ENCODE measurements at regions not wholly inside any gene's neighbourhood (a gene's known extent, or its start where the extent isn't known, plus 50 kb on each side); places are given as distances from the start of the nearest gene placed in this dataset.
A peak's percentile ranks its signal among the peaks of the same experiment; 100 is the strongest.
"Not testable (repeated sequence)": the region's sequence is repeated elsewhere in the genome, so short reads cannot be mapped to it uniquely, and the experiment has no call there.

DNA sequence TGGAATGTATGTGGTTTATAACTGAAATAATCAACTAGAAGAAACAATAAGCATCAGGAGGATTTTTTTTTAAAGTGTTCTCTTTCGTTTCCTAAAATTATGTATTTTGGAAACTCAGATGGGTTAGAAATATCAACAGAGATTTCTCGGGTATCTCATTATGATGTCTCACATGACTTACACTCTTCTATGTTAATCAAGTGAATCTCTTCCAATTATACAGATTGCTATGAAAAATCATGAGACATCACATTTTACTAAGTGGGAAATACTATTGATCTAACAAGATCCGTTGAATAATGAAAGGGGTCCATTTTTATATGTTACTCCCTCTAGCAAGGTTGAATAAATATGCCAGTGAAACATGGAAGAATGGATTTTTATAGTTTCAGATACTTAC lies 54.7 kb upstream of the NRIP1 start:
- Histone ChIP-seq H3K27ac (ENCODE audit: low read length) (no peak overlapping the region), H3K4me3 (ENCODE audit: low read length) (no peak overlapping the region), H3K27me3 (ENCODE audit: control insufficient read depth, insufficient read depth) (no peaks in the 10 kb centered on the region), H3K9me3 (ENCODE audit: control insufficient read depth, low read length) (no peaks in the 10 kb centered on the region), H3K4me1 (ENCODE audit: control insufficient read depth, insufficient read depth, low read length) (peaks cover 5% of the 10 kb centered on the region)
- 78% methylated on average over 3 of the region's 3 CpGs for WGBS
- DNase-seq, result no peak
- no peak for ATAC-seq
- intact Hi-C loops (cut with DNase I), result no loop called here

DNA sequence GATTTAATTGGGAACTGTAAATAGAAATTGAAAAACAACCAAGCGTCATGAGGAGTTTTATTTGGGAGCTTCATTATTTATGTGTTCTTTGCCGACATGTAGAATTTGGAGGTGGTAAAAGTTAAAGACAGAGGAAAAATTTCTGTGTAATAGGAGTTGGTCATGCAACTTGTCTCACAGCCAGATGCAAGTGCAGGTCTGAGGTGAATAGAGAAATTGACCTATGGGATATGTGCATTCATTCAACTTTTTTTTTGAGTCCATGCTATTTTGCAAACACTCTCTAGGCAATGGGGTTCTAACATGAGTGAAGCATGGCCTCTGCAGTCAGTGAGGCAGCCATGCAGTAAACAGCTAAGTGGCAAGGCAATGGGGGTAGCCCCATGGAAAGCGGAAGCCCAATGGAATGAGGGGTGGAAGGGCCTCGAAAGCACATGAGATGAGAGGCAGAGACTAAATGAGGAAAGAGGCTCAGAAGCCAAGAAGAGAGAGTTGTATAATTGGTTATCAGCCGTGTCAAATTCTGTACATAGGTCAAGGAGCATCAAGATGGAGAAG lies 56.4 kb upstream of the NRIP1 start:
- Histone ChIP-seq H3K4me1 (ENCODE audit: control insufficient read depth, insufficient read depth, low read length) (peaks cover 5% of the 10 kb centered on the region), H3K4me3 (ENCODE audit: low read length) (no peak overlapping the region), H3K27ac (ENCODE audit: low read length) (peak overlapping the region; percentile 91), H3K9me3 (ENCODE audit: control insufficient read depth, low read length) (no peaks in the 10 kb centered on the region), H3K27me3 (ENCODE audit: control insufficient read depth, insufficient read depth) (no peaks in the 10 kb centered on the region)
- WGBS, result 53% methylated on average over 5 of the region's 5 CpGs
- intact Hi-C loops (cut with DNase I), result loop anchor here in 1 of 4 donors (5.0 kb wide), 1 partner anchor 59 kb away; the partner anchor contains the start of gene NRIP1
- DNase-seq, result no peak
- no peak for ATAC-seq

DNA sequence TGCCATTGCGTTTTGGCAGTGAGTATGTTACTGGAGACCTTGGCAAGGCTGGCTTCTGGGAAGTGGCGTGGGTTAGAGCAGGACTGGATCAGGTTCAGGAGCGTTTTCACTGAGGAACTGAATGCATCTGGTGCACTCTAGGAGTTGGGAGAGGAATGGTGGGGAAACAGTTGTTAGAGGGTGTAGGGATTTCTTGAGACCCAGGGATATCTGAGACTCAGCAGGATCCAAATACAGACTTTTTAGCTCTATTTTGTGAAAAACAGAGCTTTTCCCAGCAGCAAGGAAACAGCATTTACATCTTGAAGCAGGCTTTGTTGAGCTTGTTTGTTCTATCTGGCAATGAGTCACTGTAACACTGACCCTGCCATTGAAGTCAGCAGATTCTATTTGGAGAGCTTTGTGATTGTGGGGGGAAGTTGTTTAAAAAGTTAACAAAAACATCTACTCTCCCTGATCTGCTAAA lies 56.9 kb upstream of the NRIP1 start:
- intact Hi-C loops (cut with DNase I), result loop anchor here in 1 of 4 donors (5.0 kb wide), 1 partner anchor 59 kb away; the partner anchor contains the start of gene NRIP1
- Histone ChIP-seq H3K4me1 (ENCODE audit: control insufficient read depth, insufficient read depth, low read length) (peaks cover 5% of the 10 kb centered on the region), H3K9me3 (ENCODE audit: control insufficient read depth, low read length) (no peaks in the 10 kb centered on the region), H3K4me3 (ENCODE audit: low read length) (no peak overlapping the region), H3K27ac (ENCODE audit: low read length) (peak overlapping the region; percentile 91), H3K27me3 (ENCODE audit: control insufficient read depth, insufficient read depth) (no peaks in the 10 kb centered on the region)
- 12% methylated on average over 3 of the region's 3 CpGs for WGBS
- ATAC-seq, result peak; percentile 94 to 95
- DNase-seq, result peak; percentile 49 to 71 (median 55)

DNA sequence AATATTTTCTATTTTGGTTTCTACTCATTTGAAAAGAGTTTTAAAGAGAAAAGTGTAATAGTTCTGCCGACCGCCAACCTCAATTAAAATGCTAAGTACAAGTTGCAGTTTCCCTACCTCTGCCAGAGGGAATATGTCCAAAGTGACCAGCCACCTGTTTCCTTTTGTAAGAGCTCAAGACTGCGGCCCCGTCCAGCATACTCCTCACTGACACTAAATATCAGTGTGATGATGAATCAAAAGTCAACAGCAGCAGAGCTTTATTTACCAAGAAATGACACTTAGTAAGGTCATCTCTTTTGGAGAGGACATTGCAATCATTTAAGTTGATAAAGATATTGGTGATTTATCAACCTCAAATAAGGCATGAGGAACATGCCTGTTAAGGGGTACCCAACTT lies 57.4 kb upstream of the NRIP1 start:
- no peak overlapping the region for H3K4me3 ChIP-seq (ENCODE audit: low read length)
- WGBS, result 19% methylated on average over 4 of the region's 4 CpGs
- H3K27me3 ChIP-seq (ENCODE audit: control insufficient read depth, insufficient read depth), result no peaks in the 10 kb centered on the region
- DNase-seq (peak in 1 of 3 donors; percentile 48), ATAC-seq (peak; percentile 47 to 61)
- H3K9me3 ChIP-seq (ENCODE audit: control insufficient read depth, low read length), result no peaks in the 10 kb centered on the region
- no peak overlapping the region for H3K27ac ChIP-seq (ENCODE audit: low read length)
- H3K4me1 ChIP-seq (ENCODE audit: control insufficient read depth, insufficient read depth, low read length), result peaks cover 9% of the 10 kb centered on the region
- intact Hi-C loops (cut with DNase I), result loop anchor here in 1 of 4 donors (5.0 kb wide), 1 partner anchor 60 kb away; the partner anchor contains the start of gene NRIP1

DNA sequence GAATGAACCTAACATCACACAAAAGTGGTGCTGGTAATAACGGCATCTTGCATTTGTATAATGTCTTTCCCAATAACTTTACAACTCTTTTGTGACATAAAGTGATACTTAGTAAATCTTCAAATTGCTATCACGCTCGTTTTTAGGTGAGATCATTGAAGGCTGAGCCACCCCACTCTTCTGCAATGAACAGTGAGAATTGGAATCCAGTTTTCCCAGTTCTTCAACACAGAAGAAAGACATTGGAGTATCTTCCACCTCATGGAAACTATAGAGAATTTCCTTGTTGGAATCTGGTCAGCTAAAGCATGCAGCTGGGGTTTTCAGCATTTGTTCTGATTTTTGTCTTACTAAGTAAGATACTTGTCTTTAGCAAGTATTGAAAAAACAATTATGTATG lies 59.9 kb upstream of the NRIP1 start:
- WGBS, result 81% methylated on average over 3 of the region's 3 CpGs
- Histone ChIP-seq H3K4me3 (ENCODE audit: low read length) (no peak overlapping the region), H3K4me1 (ENCODE audit: control insufficient read depth, insufficient read depth, low read length) (peaks cover 9% of the 10 kb centered on the region), H3K27ac (ENCODE audit: low read length) (no peak overlapping the region), H3K27me3 (ENCODE audit: control insufficient read depth, insufficient read depth) (no peaks in the 10 kb centered on the region), H3K9me3 (ENCODE audit: control insufficient read depth, low read length) (no peaks in the 10 kb centered on the region)
- ATAC-seq, result no peak
- DNase-seq, result no peak
- intact Hi-C loops (cut with DNase I), result loop anchor here in 1 of 4 donors (5.0 kb wide), 1 partner anchor 62 kb away; the partner anchor contains the start of gene NRIP1

DNA sequence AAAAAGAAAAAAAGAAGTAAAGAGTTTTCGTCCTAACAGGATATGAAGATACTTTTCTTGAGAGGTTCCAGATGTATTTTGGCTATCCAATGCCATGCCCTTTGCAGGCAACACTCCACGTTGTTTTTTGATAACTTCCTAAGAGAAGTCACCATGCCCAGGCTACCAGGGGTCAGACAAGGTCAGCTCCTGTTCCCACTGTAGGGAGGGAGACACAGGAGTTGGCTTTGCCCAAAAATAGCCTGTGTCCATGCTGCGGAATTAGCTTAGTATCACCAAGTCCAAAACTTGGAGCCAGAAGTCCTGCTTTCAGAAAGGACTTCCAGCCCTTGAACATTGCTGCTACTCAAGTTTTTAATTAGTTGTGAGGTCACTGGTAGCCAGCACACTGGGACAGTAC lies 62.1 kb upstream of the NRIP1 start:
- WGBS, result 23% methylated on average over 3 of the region's 3 CpGs
- intact Hi-C loops (cut with DNase I), result no loop called here

DNA sequence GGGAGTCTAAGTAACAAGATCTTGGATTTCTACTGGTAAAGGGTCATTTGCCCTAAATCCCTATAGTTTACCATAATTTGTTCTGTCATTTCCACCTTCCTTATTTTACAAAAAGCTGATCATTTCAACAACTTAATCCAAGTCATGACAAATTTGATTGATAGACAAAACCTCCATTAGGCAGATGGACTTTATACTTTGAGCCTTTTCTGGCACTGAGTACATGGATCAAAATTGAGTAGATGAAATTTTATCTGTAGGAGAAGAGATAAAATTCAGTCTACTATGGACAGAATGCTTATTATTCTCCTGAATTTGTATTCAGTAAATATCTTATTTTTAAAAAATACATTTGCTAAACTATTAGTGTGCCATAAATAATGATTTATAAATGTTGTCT lies 62.6 kb upstream of the NRIP1 start:
- Histone ChIP-seq H3K4me1 (ENCODE audit: control insufficient read depth, insufficient read depth, low read length) (peaks cover 4% of the 10 kb centered on the region), H3K27me3 (ENCODE audit: control insufficient read depth, insufficient read depth) (no peaks in the 10 kb centered on the region), H3K9me3 (ENCODE audit: control insufficient read depth, low read length) (no peaks in the 10 kb centered on the region), H3K4me3 (ENCODE audit: low read length) (no peak overlapping the region), H3K27ac (ENCODE audit: low read length) (no peak overlapping the region)
- intact Hi-C loops (cut with DNase I), result no loop called here
- no peak for ATAC-seq
- no peak for DNase-seq

More for the DNA sequence above, 62.1 kb upstream of the NRIP1 start:
- H3K27ac ChIP-seq (ENCODE audit: low read length), result no peak overlapping the region
- H3K4me1 ChIP-seq (ENCODE audit: control insufficient read depth, insufficient read depth, low read length), result peaks cover 4% of the 10 kb centered on the region
- ATAC-seq, result peak in 1 of 2 donors; percentile 27
- no peak overlapping the region for H3K4me3 ChIP-seq (ENCODE audit: low read length)
- no peaks in the 10 kb centered on the region for H3K9me3 ChIP-seq (ENCODE audit: control insufficient read depth, low read length)
- no peaks in the 10 kb centered on the region for H3K27me3 ChIP-seq (ENCODE audit: control insufficient read depth, insufficient read depth)
- no peak for DNase-seq

DNA sequence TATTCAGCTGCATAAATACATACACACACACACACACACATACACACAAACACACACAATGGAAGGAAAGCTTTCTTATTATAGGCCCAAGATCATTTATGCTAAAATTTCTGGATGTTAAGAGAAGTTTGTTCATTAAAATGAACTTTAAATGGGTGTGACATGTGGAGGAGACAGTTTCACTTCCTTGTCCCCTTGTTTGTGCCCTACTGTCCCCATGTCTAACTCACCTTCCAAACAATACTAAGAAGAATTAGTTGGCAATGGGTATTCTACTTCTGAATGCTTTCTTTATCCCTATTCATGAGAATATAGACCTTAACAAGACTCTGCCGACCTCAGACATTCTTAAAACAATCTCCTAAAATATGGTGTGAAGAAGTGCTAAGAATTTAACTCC lies 63.5 kb upstream of the NRIP1 start:
- no peaks in the 10 kb centered on the region for H3K9me3 ChIP-seq (ENCODE audit: control insufficient read depth, low read length)
- H3K27ac ChIP-seq (ENCODE audit: low read length), result no peak overlapping the region
- peaks cover 4% of the 10 kb centered on the region for H3K4me1 ChIP-seq (ENCODE audit: control insufficient read depth, insufficient read depth, low read length)
- no peak for ATAC-seq
- DNase-seq, result no peak
- WGBS, result 59% methylated on average over 1 of the region's 1 CpG
- intact Hi-C loops (cut with DNase I), result no loop called here
- no peak overlapping the region for H3K4me3 ChIP-seq (ENCODE audit: low read length)
- no peaks in the 10 kb centered on the region for H3K27me3 ChIP-seq (ENCODE audit: control insufficient read depth, insufficient read depth)

DNA sequence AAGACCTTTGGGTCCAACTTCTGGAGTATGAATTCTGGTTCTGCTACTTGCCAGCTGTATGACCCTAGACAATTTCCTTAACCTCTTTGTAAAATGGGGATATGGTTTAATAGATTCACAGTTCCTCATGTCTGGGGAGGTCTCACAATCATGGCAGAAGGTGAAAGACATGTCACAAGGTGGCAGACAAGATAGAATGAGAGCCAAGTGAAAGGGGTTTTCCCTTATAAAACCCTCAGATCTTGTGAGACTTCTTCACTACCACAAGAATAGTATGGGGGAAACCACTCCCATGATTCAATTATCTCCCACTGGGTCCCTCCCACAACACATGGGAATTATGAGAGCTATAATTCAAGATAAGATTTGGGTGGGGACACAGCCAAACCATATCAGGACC lies 63.9 kb upstream of the NRIP1 start:
- ATAC-seq; H3K4me3 ChIP-seq (ENCODE audit: low read length); H3K4me1 ChIP-seq (ENCODE audit: control insufficient read depth, insufficient read depth, low read length); H3K27me3 ChIP-seq (ENCODE audit: control insufficient read depth, insufficient read depth); H3K9me3 ChIP-seq (ENCODE audit: control insufficient read depth, low read length); intact Hi-C loops (cut with DNase I); DNase-seq; H3K27ac ChIP-seq (ENCODE audit: low read length): not testable (repeated sequence)

DNA sequence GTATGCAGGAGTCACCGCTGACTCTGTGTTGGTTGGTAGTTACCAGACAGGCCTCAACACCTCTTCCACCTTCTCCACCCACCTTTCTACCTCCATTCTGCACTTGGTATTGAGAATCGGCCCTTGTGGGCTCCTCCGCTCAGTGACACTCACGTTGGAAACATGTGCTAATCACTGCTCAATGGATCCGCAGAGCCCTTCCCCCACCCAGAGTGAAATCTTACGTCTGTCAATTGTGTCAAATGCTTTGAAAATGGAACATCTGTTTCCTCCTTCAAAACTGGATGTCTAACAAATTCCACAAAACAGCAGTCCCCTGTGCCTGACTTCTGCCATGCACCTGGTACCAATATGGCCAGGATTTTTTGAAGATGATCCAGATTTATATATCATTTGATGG lies 65.5 kb upstream of the NRIP1 start:
- H3K4me3 ChIP-seq (ENCODE audit: low read length), result no peak overlapping the region
- H3K9me3 ChIP-seq (ENCODE audit: control insufficient read depth, low read length), result no peaks in the 10 kb centered on the region
- H3K27ac ChIP-seq (ENCODE audit: low read length), result no peak overlapping the region
- H3K27me3 ChIP-seq (ENCODE audit: control insufficient read depth, insufficient read depth), result no peaks in the 10 kb centered on the region
- ATAC-seq, result no peak
- intact Hi-C loops (cut with DNase I), result no loop called here
- no peak for DNase-seq
- H3K4me1 ChIP-seq (ENCODE audit: control insufficient read depth, insufficient read depth, low read length), result peaks cover 4% of the 10 kb centered on the region
- WGBS, result 74% methylated on average over 6 of the region's 6 CpGs

DNA sequence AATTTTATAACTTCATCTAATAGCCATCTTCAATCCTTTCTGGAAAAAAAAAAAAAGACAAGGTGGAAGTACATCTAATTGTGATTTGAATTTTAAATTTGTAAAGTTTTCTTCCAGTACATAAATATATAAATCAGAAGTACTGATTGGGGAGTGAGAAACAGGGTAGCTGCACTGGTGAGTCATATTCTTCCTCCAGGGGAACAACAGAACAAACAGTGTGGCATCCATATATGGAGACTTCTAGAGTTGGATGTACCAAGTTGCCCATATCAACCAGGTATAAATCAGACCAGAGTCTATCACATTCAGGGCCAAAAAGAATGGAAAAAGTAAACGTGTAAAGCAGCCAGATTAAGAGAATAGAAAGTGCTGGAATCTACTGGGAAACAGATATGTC lies 66.0 kb upstream of the NRIP1 start:
- no peak for DNase-seq
- peak in 1 of 2 donors; percentile 29 for ATAC-seq
- Histone ChIP-seq H3K27me3 (ENCODE audit: control insufficient read depth, insufficient read depth) (no peaks in the 10 kb centered on the region), H3K4me3 (ENCODE audit: low read length) (no peak overlapping the region), H3K4me1 (ENCODE audit: control insufficient read depth, insufficient read depth, low read length) (peaks cover 4% of the 10 kb centered on the region), H3K27ac (ENCODE audit: low read length) (no peak overlapping the region), H3K9me3 (ENCODE audit: control insufficient read depth, low read length) (no peaks in the 10 kb centered on the region)
- intact Hi-C loops (cut with DNase I), result no loop called here
- WGBS, result 49% methylated on average over 1 of the region's 1 CpG

DNA sequence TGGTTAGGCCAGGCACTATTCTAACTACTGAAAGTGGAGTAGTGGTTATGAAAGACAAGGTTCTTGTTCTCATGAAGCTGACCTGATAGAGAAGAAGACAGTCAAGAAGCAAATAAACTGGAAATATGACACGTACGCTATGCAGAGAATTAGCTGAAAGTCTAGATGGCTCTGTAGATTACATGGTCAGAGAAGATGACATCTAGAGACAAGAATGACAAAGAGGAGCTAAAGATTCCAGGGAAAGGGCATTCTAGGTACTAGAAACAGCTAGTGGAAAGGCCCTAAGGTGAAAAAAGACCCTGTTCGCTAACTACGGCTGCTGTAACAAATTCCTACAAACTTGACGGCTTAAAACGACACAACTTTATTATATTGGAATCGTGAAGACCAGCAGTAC lies 68.0 kb upstream of the NRIP1 start:
- H3K9me3 ChIP-seq (ENCODE audit: control insufficient read depth, low read length), result no peaks in the 10 kb centered on the region
- ATAC-seq, result no peak
- intact Hi-C loops (cut with DNase I), result no loop called here
- DNase-seq, result no peak
- H3K4me3 ChIP-seq (ENCODE audit: low read length), result no peak overlapping the region
- no peak overlapping the region for H3K27ac ChIP-seq (ENCODE audit: low read length)
- no peaks in the 10 kb centered on the region for H3K27me3 ChIP-seq (ENCODE audit: control insufficient read depth, insufficient read depth)
- H3K4me1 ChIP-seq (ENCODE audit: control insufficient read depth, insufficient read depth, low read length), result no peaks in the 10 kb centered on the region
- 98% methylated on average over 7 of the region's 7 CpGs for WGBS
